Heart left ventricle (tissue), 16 donors: ENCODE measurements at regions not wholly inside any gene's neighbourhood (a gene's known extent, or its start where the extent isn't known, plus 50 kb on each side); places are given as distances from the start of the nearest gene placed in this dataset.

Source experiments
- ATAC-seq, 4 donors: fragments of 200-7000 bp; cut with Tn5 transposase; one replicate each; pipeline ENCODE4 v1.9.1; 2020 to 2022; ENCODE audit warnings: moderate library complexity in 4 of 4, mild to moderate bottlenecking in 3 of 4, moderate number of reproducible peaks in 1 of 4
- DNase-seq, 5 donors: peaks; one replicate each; pipeline ENCODE4 v3.0.0-alpha.2; 2020
- H3K27ac ChIP-seq, 12 donors: fragments of 200-600 bp; sonication (generic) in 4 of 12; one replicate each; pipeline versions ENCODE4 v1.5.0 to v1.8.0; 2016 to 2022; ENCODE audit warnings: mild to moderate bottlenecking in 2 of 12
- H3K27me3 ChIP-seq, 9 donors: fragments of 200-600 bp; sonication (generic) in 2 of 9; one replicate each; pipeline versions ENCODE4 v1.5.1 to v1.8.0; 2016 to 2022; ENCODE audit warnings: mild to moderate bottlenecking in 3 of 9
- H3K36me3 ChIP-seq, 9 donors: fragments of 200-600 bp; sonication (generic) in 2 of 9; one replicate each; pipeline versions ENCODE4 v1.5.0 to v1.8.0; 2018 to 2022; ENCODE audit warnings: mild to moderate bottlenecking in 2 of 9
- H3K4me1 ChIP-seq, 12 donors: fragments of 200-600 bp; sonication (generic) in 4 of 12; one replicate each; pipeline versions ENCODE4 v1.5.0 to v1.8.0; 2016 to 2022; ENCODE audit warnings: mild to moderate bottlenecking in 3 of 12
- H3K4me3 ChIP-seq, 12 donors: fragments of 200-600 bp; sonication (generic) in 4 of 12; one replicate each; pipeline versions ENCODE4 v1.5.0 to v1.8.0; 2017 to 2022; ENCODE audit warnings: mild to moderate bottlenecking in 9 of 12, moderate library complexity in 4 of 12
- H3K9me3 ChIP-seq, 12 donors: fragments of 200-600 bp; sonication (generic) in 4 of 12; one replicate each; pipeline versions ENCODE4 v1.5.0 to v1.8.0; 2016 to 2022; ENCODE audit warnings: mild to moderate bottlenecking in 1 of 12
- CTCF ChIP-seq, 12 donors: fragments of 200-600 bp; sonication (generic) in 4 of 12; IDR thresholded peaks; one replicate each; pipeline versions ENCODE4 v1.5.0 to v1.8.0; 2018 to 2022; ENCODE audit warnings: antibody characterized with exemption in 12 of 12, mild to moderate bottlenecking in 5 of 12
- POLR2A ChIP-seq, 2 donors: fragments of 450-650 bp; IDR thresholded peaks; one replicate each; pipeline ENCODE4 v1.6.1; 2017; ENCODE audit warnings: antibody characterized with exemption in 2 of 2, mild to moderate bottlenecking in 2 of 2, moderate library complexity in 2 of 2
- WGBS, 4 donors: extraction: QIAGEN DNeasy Blood & Tissue Kit in 2 of 4; methylation state at CpG; one replicate each; pipeline versions ENCODE4 v1.1.5 to v1.1.7; 2013 to 2018; 5-methylcytosine and 5-hydroxymethylcytosine counted together
- intact Hi-C, 10 donors: fragments of 100-400 bp; cut with DNase I; formaldehyde crosslinking; loops; one replicate each; pipeline versions ENCODE4 v1.11.1 to v1.14.2; 2022
- donor health status: ischemic (EF 13 %, LVEDD 7.1; RV severe dilation, severe dysfunction).
- donor health status: healthy with polysubstance abuse.
- donor health status: DM: no; HTN: yes; CAD: no.
- donor health status: DM: no; HTN: no; CAD: no.
- donor health status: ischemic (EF 25% LVEDD 6.9; RV normal size, moderate dysfunction).
- donor health status: ischemic (EF 25% LVEDD 5.7; RV mildly dilated, moderate dysfunction).
- donor health status: healthy.
- donor health status: DM: yes; HTN: yes; CAD: no.
- donor health status: ischemic (EF 35%, LVEDD 5.7; RV mildly dilated, moderate dysfunction).
- donor health status: nonischemic (EF 11% LVEDD 7.7; RV severe dilation, severe dysfunction).
- donor health status: DM: yes; HTN: yes; CAD: no.
- donor health status: PGD.
- donor health status: ischemic (EF 29% LVEDD 5.4; RV normal size, mild dysfunction).
- donor health status: nonischemic (EF 23%, LVEDD 6.1; RV moderate dilation, normal function).

GRCh38 chr9:75410405-75410804 lies 322.1 kb downstream of the OSTF1 start:
- DNase-seq (no peak), ATAC-seq (no peak)
- 75 to 86% (median 82%) methylated on average over 4 of the region's 4 CpGs for WGBS, 4 donors
- intact Hi-C loops = no loop called here
- Histone ChIP-seq H3K27ac (no peak overlapping the region), H3K27me3 (no peaks in the 10 kb centered on the region), H3K4me3 (no peak overlapping the region), H3K36me3 (no peaks in the 10 kb centered on the region), H3K9me3 (no peaks in the 10 kb centered on the region), H3K4me1 (peaks cover 0 to 3% (median 0%) of the 10 kb centered on the region in 12 donors)
- TF ChIP-seq POLR2A (IDR thresholded peaks at IDR 0.05) = no peak
- no peak for TF ChIP-seq CTCF (IDR thresholded peaks at IDR 0.05)

- intact Hi-C loops = no loop called here
- TF ChIP-seq POLR2A (IDR thresholded peaks at IDR 0.05) (no peak), CTCF (IDR thresholded peaks at IDR 0.05) (no peak)
Measured at GRCh38 chr9:75414371-75415160, 326.3 kb downstream of the OSTF1 start.

GRCh38 chr9:75417471-75417870 lies 329.2 kb downstream of the OSTF1 start:
- WGBS, 4 donors = 88 to 92% (median 90%) methylated on average over 2 to 4 of the region's 4 CpGs
- ATAC-seq (no peak), DNase-seq (no peak)
- Histone ChIP-seq H3K4me3 (no peak overlapping the region), H3K9me3 (no peaks in the 10 kb centered on the region), H3K36me3 (no peaks in the 10 kb centered on the region), H3K27ac (no peak overlapping the region), H3K4me1 (peaks cover 0 to 5% (median 0%) of the 10 kb centered on the region in 12 donors), H3K27me3 (no peaks in the 10 kb centered on the region)
- TF ChIP-seq POLR2A (IDR thresholded peaks at IDR 0.05) (no peak), CTCF (IDR thresholded peaks at IDR 0.05) (no peak)
- intact Hi-C loops = no loop called here

More at GRCh38 chr9:75414371-75415160, 326.3 kb downstream of the OSTF1 start:
- Histone ChIP-seq H3K4me1 (peaks cover 0 to 3% (median 0%) of the 10 kb centered on the region in 12 donors), H3K27me3 (no peaks in the 10 kb centered on the region), H3K4me3 (no peak overlapping the region), H3K36me3 (no peaks in the 10 kb centered on the region), H3K9me3 (no peaks in the 10 kb centered on the region), H3K27ac (no peak overlapping the region)
- 69 to 79% (median 74%) methylated on average over 5 of the region's 5 CpGs for WGBS, 4 donors
- DNase-seq = no peak
- peak in 1 of 4 donors; percentile 44 for ATAC-seq

- Histone ChIP-seq H3K9me3 (no peaks in the 10 kb centered on the region), H3K27ac (no peak overlapping the region), H3K27me3 (no peaks in the 10 kb centered on the region), H3K4me3 (no peak overlapping the region), H3K36me3 (no peaks in the 10 kb centered on the region), H3K4me1 (peaks cover 0 to 5% (median 0%) of the 10 kb centered on the region in 12 donors)
- WGBS, 4 donors = 49 to 70% (median 56%) methylated on average over 2 of the region's 2 CpGs
- DNase-seq (peak in 1 of 5 donors; percentile 21), ATAC-seq (no peak)
- intact Hi-C loops = no loop called here
- TF ChIP-seq CTCF (IDR thresholded peaks at IDR 0.05) (no peak), POLR2A (IDR thresholded peaks at IDR 0.05) (no peak)
Measured at GRCh38 chr9:75418518-75418917, 330.2 kb downstream of the OSTF1 start.
